ENCODE measurements at regions not wholly inside any gene's neighbourhood (a gene's known extent, or its start where the extent isn't known, plus 50 kb on each side); places are given as distances from the start of the nearest gene placed in this dataset.

GRCh38 chr1:212214325-212214724, 70.9 kb upstream of the PPP2R5A start:
- TF ChIP-seq EZH2 (IDR thresholded peaks at IDR 0.05) (no peak), POLR2AphosphoS5 (IDR thresholded peaks at IDR 0.05; ENCODE audit: borderline replicate concordance, low read depth, low read length) (no peak)
